MCF 10A (cell line): ENCODE measurements at regions not wholly inside any gene's neighbourhood (a gene's known extent, or its start where the extent isn't known, plus 50 kb on each side); places are given as distances from the start of the nearest gene placed in this dataset.

Source experiments
- BruUV-seq: library from RNA; stranded (reverse); fragments of 400-500 nt; replicated peaks from 2 replicates; lab custom pipeline; 2021; lab: Mats Ljungman, UMichigan
- CTCF ChIA-PET: fragments of 300-600 bp; sonication (Branson Sonifier 250); formaldehyde crosslinking; extraction: SDS; loops from one replicate; lab custom pipeline; 2021; ENCODE audit warnings: antibody characterized with exemption, inconsistent platforms; lab: Yijun Ruan, JAX
- POLR2A ChIA-PET: fragments of 300-600, 350-650 bp; sonication (Branson Sonifier 250); formaldehyde crosslinking; extraction: SDS; loops from one replicate; lab custom pipeline; 2020; ENCODE audit warnings: antibody characterized with exemption, inconsistent platforms; lab: Yijun Ruan, JAX
- DNase-seq: peaks from one replicate; pipeline ENCODE4 v3.0.0-alpha.2; 2018; ENCODE audit not compliant: unreplicated experiment
- H3K27ac Mint-ChIP-seq: one replicate; pipeline ENCODE4 v1.8.0; 2022; ENCODE audit warnings: mild to moderate bottlenecking, low read depth, mixed read lengths; ENCODE audit not compliant: unreplicated experiment
- H3K27me3 Mint-ChIP-seq: one replicate; pipeline ENCODE4 v1.8.0; 2022; ENCODE audit warnings: mixed read lengths; ENCODE audit not compliant: insufficient read depth, unreplicated experiment
- H3K36me3 Mint-ChIP-seq: one replicate; pipeline ENCODE4 v1.8.0; 2022; ENCODE audit warnings: mild to moderate bottlenecking, moderate library complexity, mixed read lengths; ENCODE audit not compliant: insufficient read depth, unreplicated experiment
- H3K4me1 Mint-ChIP-seq: one replicate; pipeline ENCODE4 v1.8.0; 2022; ENCODE audit warnings: mixed read lengths; ENCODE audit not compliant: insufficient read depth, unreplicated experiment
- H3K4me3 Mint-ChIP-seq: one replicate; pipeline ENCODE4 v1.8.0; 2022; ENCODE audit warnings: mild to moderate bottlenecking, moderate library complexity, mixed read lengths; ENCODE audit not compliant: unreplicated experiment
- H3K9me3 Mint-ChIP-seq: one replicate; pipeline ENCODE4 v1.8.0; 2022; ENCODE audit warnings: mixed read lengths; ENCODE audit not compliant: unreplicated experiment
- CTCF ChIP-seq: fragments of 200-600 bp; IDR thresholded peaks from one replicate; pipeline ENCODE4 v1.8.0; 2022; ENCODE audit warnings: antibody characterized with exemption, mild to moderate bottlenecking; ENCODE audit not compliant: unreplicated experiment
- intact Hi-C: fragments of 100-400 bp; cut with micrococcal nuclease; formaldehyde crosslinking; loops from 2 replicates; pipeline ENCODE4 v1.14.1; 2022

GRCh38 chr3:66889750-66890494 lies 108.2 kb upstream of the KBTBD8 start:
- Mint-ChIP-seq H3K36me3 (no peaks in the 10 kb centered on the region), H3K9me3 (no peaks in the 10 kb centered on the region), H3K4me1 (peaks cover 8% of the 10 kb centered on the region), H3K27ac (no peak overlapping the region), H3K27me3 (peaks cover 13% of the 10 kb centered on the region), H3K4me3 (no peak overlapping the region)
- ChIA-PET CTCF (interaction anchor here (1.0 to 1.2 kb wide), 2 partner anchors 8 to 11 kb away, joined by 3 read pairs; no protein-coding TSS in a partner anchor), POLR2A (no interaction called here)
- DNase-seq = no peak
- no TSS peak for BruUV-seq
- intact Hi-C loops = no loop called here
- no peak for TF ChIP-seq CTCF

GRCh38 chr3:66898155-66898554 lies 100.0 kb upstream of the KBTBD8 start:
- no TSS peak for BruUV-seq

GRCh38 chr3:66904336-66904735 lies 93.8 kb upstream of the KBTBD8 start:
- Mint-ChIP-seq H3K4me1 (no peaks in the 10 kb centered on the region), H3K27me3 (peaks cover 34% of the 10 kb centered on the region), H3K27ac (no peak overlapping the region), H3K9me3 (peaks cover 12% of the 10 kb centered on the region), H3K4me3 (no peak overlapping the region), H3K36me3 (no peaks in the 10 kb centered on the region)
- BruUV-seq = no TSS peak
- ChIA-PET CTCF (interaction anchor here (1.4 kb wide), 1 partner anchor 35 kb away, joined by 9 read pairs; no protein-coding TSS in a partner anchor), POLR2A (interaction anchor here (0.8 kb wide), 1 partner anchor 50 kb away, joined by 3 read pairs; no protein-coding TSS in a partner anchor)
- intact Hi-C loops = no loop called here
- no peak for DNase-seq
- TF ChIP-seq CTCF = no peak

More at GRCh38 chr3:66898155-66898554, 100.0 kb upstream of the KBTBD8 start:
- Mint-ChIP-seq H3K4me3 (no peak overlapping the region), H3K9me3 (peaks cover 31% of the 10 kb centered on the region), H3K27me3 (peaks cover 29% of the 10 kb centered on the region), H3K36me3 (no peaks in the 10 kb centered on the region), H3K27ac (no peak overlapping the region), H3K4me1 (no peaks in the 10 kb centered on the region)
- ChIA-PET CTCF (interaction anchor here (1.4 kb wide), 1 partner anchor 9 kb away, joined by 3 read pairs; no protein-coding TSS in a partner anchor), POLR2A (no interaction called here)
- no peak for TF ChIP-seq CTCF
- intact Hi-C loops = no loop called here
- no peak for DNase-seq

- Mint-ChIP-seq H3K36me3 (no peaks in the 10 kb centered on the region), H3K27me3 (peaks cover 40% of the 10 kb centered on the region), H3K27ac (no peak overlapping the region), H3K9me3 (peaks cover 12% of the 10 kb centered on the region), H3K4me1 (no peaks in the 10 kb centered on the region), H3K4me3 (no peak overlapping the region)
- no peak for TF ChIP-seq CTCF
- BruUV-seq = no TSS peak
- DNase-seq = no peak
- POLR2A ChIA-PET = interaction anchor here (0.6 to 0.8 kb wide), 2 partner anchors 16 to 51 kb away, joined by 3 read pairs; no protein-coding TSS in a partner anchor
- intact Hi-C loops = no loop called here
- CTCF ChIA-PET = interaction anchor here (0.5 to 1.4 kb wide), 4 partner anchors 34 to 666 kb away, joined by 3 to 9 read pairs (median 3); no protein-coding TSS in a partner anchor
Measured at GRCh38 chr3:66904831-66905493, 93.1 kb upstream of the KBTBD8 start.
